Lung (tissue), 11 donors: ENCODE measurements at regions not wholly inside any gene's neighbourhood (a gene's known extent, or its start where the extent isn't known, plus 50 kb on each side); places are given as distances from the start of the nearest gene placed in this dataset.

Experiments
- ATAC-seq: fragments of 200-7000 bp; cut with Tn5 transposase; one replicate; pipeline ENCODE4 v1.9.1; 2020; ENCODE audit warnings: moderate number of reproducible peaks; ENCODE audit not compliant: insufficient read depth, low FRiP score
- DNase-seq, 3 donors: peaks; one replicate each; pipeline ENCODE4 v3.0.0-alpha.2; 2013 to 2017
- H3K27ac ChIP-seq, 2 donors: one replicate each; pipeline ENCODE4 v1.5.1; 2013; ENCODE audit warnings: mild to moderate bottlenecking in 2 of 2, moderate library complexity in 2 of 2, control low read depth in 1 of 2, inconsistent platforms in 1 of 2, low read depth in 1 of 2, low read length in 1 of 2
- H3K27me3 ChIP-seq, 3 donors: one replicate each; pipeline ENCODE4 v1.5.1; 2013; ENCODE audit warnings: low read length in 2 of 3; ENCODE audit not compliant: control insufficient read depth in 3 of 3, insufficient read depth in 3 of 3
- H3K36me3 ChIP-seq, 4 donors: one replicate each; pipeline ENCODE4 v1.5.1; 2013; ENCODE audit warnings: low read length in 4 of 4, mild to moderate bottlenecking in 1 of 4, moderate library complexity in 1 of 4; ENCODE audit not compliant: control insufficient read depth in 4 of 4, insufficient read depth in 4 of 4
- H3K4me1 ChIP-seq, 5 donors: one replicate each; pipeline ENCODE4 v1.5.1; 2013; ENCODE audit warnings: low read length in 5 of 5, mild to moderate bottlenecking in 2 of 5, moderate library complexity in 1 of 5; ENCODE audit not compliant: control insufficient read depth in 5 of 5, insufficient read depth in 5 of 5
- H3K4me3 ChIP-seq: one replicate; pipeline ENCODE4 v1.5.1; 2013; ENCODE audit warnings: mild to moderate bottlenecking, control low read depth, moderate library complexity
- H3K9ac ChIP-seq, 2 donors: one replicate each; pipeline ENCODE4 v1.5.1; 2013; ENCODE audit warnings: low read length in 2 of 2, control low read depth in 1 of 2; ENCODE audit not compliant: insufficient read depth in 1 of 2
- H3K9me3 ChIP-seq, 4 donors: one replicate each; pipeline ENCODE4 v1.5.1; 2013; ENCODE audit warnings: low read length in 3 of 4, mild to moderate bottlenecking in 1 of 4, moderate library complexity in 1 of 4; ENCODE audit not compliant: control insufficient read depth in 4 of 4, insufficient read depth in 3 of 4
- WGBS, 2 donors: extraction: QIAGEN DNeasy Blood & Tissue Kit; methylation state at CpG; one replicate each; pipeline ENCODE4 v1.1.7; 2013; 5-methylcytosine and 5-hydroxymethylcytosine counted together
- TF ChIP-seq, protein P1 (sequence below): IDR thresholded peaks from 2 replicates; pipeline ENCODE4 v1.5.1; 2012; ENCODE audit warnings: mild to moderate bottlenecking; ENCODE audit errors: control extremely low read depth, extremely low read depth
- donor health status: control.
- donor health status: control.
- donor health status: Bipolar disorder and iron deficiency.
- donor health status: healthy.
- donor health status: DM: yes; HTN: yes; CAD: no.

DNA sequence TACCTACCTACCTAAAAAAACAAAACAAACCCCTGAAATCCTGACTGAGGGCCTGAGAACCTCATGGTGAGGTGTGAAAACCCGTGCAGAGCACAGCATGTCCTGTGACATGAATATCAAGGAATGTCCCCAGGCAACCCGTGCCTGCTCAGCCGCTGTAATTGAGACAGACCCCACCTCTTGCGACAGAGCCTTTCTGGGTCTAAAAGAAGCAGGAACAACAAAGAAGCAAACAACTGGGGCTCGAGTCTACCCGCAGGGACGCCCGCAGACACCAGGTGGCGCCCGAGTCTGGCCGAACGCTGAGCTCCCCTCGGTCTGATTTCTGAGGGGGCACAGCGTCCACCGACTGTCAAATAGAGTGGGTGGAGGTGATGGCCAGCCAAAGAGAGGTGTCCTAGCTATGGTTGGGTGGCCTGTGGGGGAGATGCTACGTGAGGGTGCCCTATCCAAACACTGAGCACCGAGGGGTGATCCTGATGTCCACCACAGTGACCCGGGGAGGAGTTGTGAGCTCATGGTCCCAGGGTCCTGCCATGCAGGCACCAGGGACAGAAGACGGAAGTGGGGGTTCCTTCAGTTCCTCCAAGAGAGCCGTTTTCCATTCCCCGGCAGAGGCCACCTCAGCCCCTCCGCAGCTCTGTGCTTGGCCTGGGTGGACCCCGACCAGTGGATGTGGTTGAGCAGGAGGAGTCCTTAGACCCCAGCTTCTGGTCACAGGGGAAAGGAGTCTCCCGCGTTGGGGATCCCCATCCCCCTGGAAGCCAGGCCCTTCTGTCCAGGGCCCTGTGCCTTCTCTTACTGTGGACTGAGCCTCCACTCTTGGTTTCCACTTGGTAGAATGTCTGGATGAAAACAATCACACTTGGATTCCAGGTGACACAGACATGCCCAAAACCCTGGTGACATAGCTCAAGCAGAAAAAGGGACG is 268.2 kb downstream of the CDC5L start:
- H3K27me3 ChIP-seq: no peaks in the 10 kb centered on the region
- H3K36me3 ChIP-seq: no peaks in the 10 kb centered on the region
- ATAC-seq: peak; percentile 76
- no peak overlapping the region for H3K4me3 ChIP-seq
- peak; percentile 89 to 91 (median 89) for DNase-seq
- 31 to 35% methylated on average over 26 of the region's 26 CpGs for WGBS, 2 donors
- H3K27ac ChIP-seq: no peak overlapping the region
- TF ChIP-seq, protein P1, sequence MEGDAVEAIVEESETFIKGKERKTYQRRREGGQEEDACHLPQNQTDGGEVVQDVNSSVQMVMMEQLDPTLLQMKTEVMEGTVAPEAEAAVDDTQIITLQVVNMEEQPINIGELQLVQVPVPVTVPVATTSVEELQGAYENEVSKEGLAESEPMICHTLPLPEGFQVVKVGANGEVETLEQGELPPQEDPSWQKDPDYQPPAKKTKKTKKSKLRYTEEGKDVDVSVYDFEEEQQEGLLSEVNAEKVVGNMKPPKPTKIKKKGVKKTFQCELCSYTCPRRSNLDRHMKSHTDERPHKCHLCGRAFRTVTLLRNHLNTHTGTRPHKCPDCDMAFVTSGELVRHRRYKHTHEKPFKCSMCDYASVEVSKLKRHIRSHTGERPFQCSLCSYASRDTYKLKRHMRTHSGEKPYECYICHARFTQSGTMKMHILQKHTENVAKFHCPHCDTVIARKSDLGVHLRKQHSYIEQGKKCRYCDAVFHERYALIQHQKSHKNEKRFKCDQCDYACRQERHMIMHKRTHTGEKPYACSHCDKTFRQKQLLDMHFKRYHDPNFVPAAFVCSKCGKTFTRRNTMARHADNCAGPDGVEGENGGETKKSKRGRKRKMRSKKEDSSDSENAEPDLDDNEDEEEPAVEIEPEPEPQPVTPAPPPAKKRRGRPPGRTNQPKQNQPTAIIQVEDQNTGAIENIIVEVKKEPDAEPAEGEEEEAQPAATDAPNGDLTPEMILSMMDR: peak; percentile 83
- H3K9ac ChIP-seq: no peak overlapping the region
- no peaks in the 10 kb centered on the region for H3K9me3 ChIP-seq
- H3K4me1 ChIP-seq: peaks cover 0 to 26% (median 4%) of the 10 kb centered on the region in 5 donors

- H3K4me1 ChIP-seq: peaks cover 0 to 26% (median 4%) of the 10 kb centered on the region in 5 donors
Measured at GRCh38 chr6:44656691-44657090, 269.2 kb downstream of the CDC5L start.

GRCh38 chr6:44657206-44657819 is 269.8 kb downstream of the CDC5L start:
- TF ChIP-seq, protein P1: no peak
- H3K9ac ChIP-seq: no peak overlapping the region
- DNase-seq (peak; percentile 47 to 74 (median 65)), ATAC-seq (no peak)
- no peak overlapping the region for H3K27ac ChIP-seq
- peaks cover 0 to 26% (median 4%) of the 10 kb centered on the region in 5 donors for H3K4me1 ChIP-seq
- H3K36me3 ChIP-seq: no peaks in the 10 kb centered on the region
- no peak overlapping the region for H3K4me3 ChIP-seq
- WGBS, 2 donors: 91 to 93% methylated on average over 10 of the region's 10 CpGs
- H3K9me3 ChIP-seq: no peaks in the 10 kb centered on the region
- H3K27me3 ChIP-seq: no peaks in the 10 kb centered on the region

More at GRCh38 chr6:44656691-44657090, 269.2 kb downstream of the CDC5L start:
- Histone ChIP-seq H3K9me3 (no peaks in the 10 kb centered on the region), H3K27me3 (no peaks in the 10 kb centered on the region), H3K27ac (no peak overlapping the region), H3K4me3 (no peak overlapping the region), H3K36me3 (no peaks in the 10 kb centered on the region), H3K9ac (no peak overlapping the region)
- ATAC-seq (no peak), DNase-seq (no peak)
- 82 to 97% methylated on average over 6 of the region's 6 CpGs for WGBS, 2 donors
- TF ChIP-seq, protein P1: no peak
